HG03432 (cell line): ENCODE measurements at regions not wholly inside any gene's neighbourhood (a gene's known extent, or its start where the extent isn't known, plus 50 kb on each side); places are given as distances from the start of the nearest gene placed in this dataset.

Experiments
- ATAC-seq: cut with Tn5 transposase; IDR thresholded peaks from one replicate; pipeline ENCODE4 v1.9.1; 2021; ENCODE audit warnings: mild to moderate bottlenecking, moderate library complexity; ENCODE audit not compliant: unreplicated experiment

GRCh38 chr1:25083481-25084345, 148.6 kb downstream of the SYF2 start:
- no peak for ATAC-seq

GRCh38 chr1:25082995-25083394, 149.3 kb downstream of the SYF2 start:
- ATAC-seq, result no peak

- no peak for ATAC-seq
Measured at GRCh38 chr1:25082216-25082899, 149.9 kb downstream of the SYF2 start.

- no peak for ATAC-seq
Measured at GRCh38 chr1:25081496-25081895, 150.8 kb downstream of the SYF2 start.

GRCh38 chr1:25080294-25081209, 150.5 kb upstream of the RUNX3 start:
- no peak for ATAC-seq

GRCh38 chr1:25079048-25079447, 149.0 kb upstream of the RUNX3 start:
- no peak for ATAC-seq

- no peak for ATAC-seq
Measured at GRCh38 chr1:25074351-25075227, 144.5 kb upstream of the RUNX3 start.

- no peak for ATAC-seq
Measured at GRCh38 chr1:25073640-25074270, 143.7 kb upstream of the RUNX3 start.

GRCh38 chr1:25072461-25072860, 142.4 kb upstream of the RUNX3 start:
- no peak for ATAC-seq

- ATAC-seq, result no peak
Measured at GRCh38 chr1:25068829-25069228, 138.8 kb upstream of the RUNX3 start.

- no peak for ATAC-seq
Measured at GRCh38 chr1:25068316-25068715, 138.2 kb upstream of the RUNX3 start.

GRCh38 chr1:25067518-25068251, 137.6 kb upstream of the RUNX3 start:
- no peak for ATAC-seq

- no peak for ATAC-seq
Measured at GRCh38 chr1:25066731-25067517, 136.8 kb upstream of the RUNX3 start.

GRCh38 chr1:25066256-25066655, 136.2 kb upstream of the RUNX3 start:
- ATAC-seq, result no peak

GRCh38 chr1:25065795-25066238, 135.7 kb upstream of the RUNX3 start:
- ATAC-seq, result no peak

GRCh38 chr1:25065321-25065721, 135.2 kb upstream of the RUNX3 start:
- ATAC-seq, result no peak

GRCh38 chr1:25064465-25065240, 134.6 kb upstream of the RUNX3 start:
- no peak for ATAC-seq
